Astrocyte (in vitro differentiated cells and primary cell): ENCODE measurements at regions not wholly inside any gene's neighbourhood (a gene's known extent, or its start where the extent isn't known, plus 50 kb on each side); places are given as distances from the start of the nearest gene placed in this dataset.

ENCODE experiments used
- DNase-seq: peaks from one replicate; pipeline ENCODE4 v3.0.0-alpha.2; 2010; ENCODE audit warnings: low read depth
- FAIRE-seq: peaks from 2 replicates; lab custom pipeline; 2011; peaks lifted over from hg19 to GRCh38; lab: Jason Lieb, UNC
- H2AFZ ChIP-seq: 2 replicates; pipeline ENCODE4 v1.6.0; 2012; ENCODE audit warnings: low read depth, low read length, inconsistent platforms
- H3K27ac ChIP-seq: 2 replicates; pipeline ENCODE4 v1.5.1; 2011; ENCODE audit warnings: low read depth, low read length, inconsistent platforms
- H3K27me3 ChIP-seq: 2 replicates; pipeline ENCODE4 v1.6.0; 2011; ENCODE audit warnings: low read length, inconsistent platforms; ENCODE audit not compliant: insufficient read depth
- H3K36me3 ChIP-seq: 2 replicates; pipeline ENCODE4 v1.5.1; 2011; ENCODE audit warnings: low read length, inconsistent platforms; ENCODE audit not compliant: insufficient read depth
- H3K4me1 ChIP-seq: 2 replicates; pipeline ENCODE4 v1.5.1; 2011; ENCODE audit warnings: low read length, inconsistent platforms; ENCODE audit not compliant: insufficient read depth
- H3K4me2 ChIP-seq: 2 replicates; pipeline ENCODE4 v1.6.0; 2012; ENCODE audit warnings: low read length, inconsistent platforms
- H3K4me3 ChIP-seq: 2 replicates; pipeline ENCODE4 v1.5.1; 2011; ENCODE audit warnings: low read depth, mild to moderate bottlenecking, low read length, inconsistent platforms; ENCODE audit not compliant: insufficient read depth
- H3K79me2 ChIP-seq: 2 replicates; pipeline ENCODE4 v1.6.0; 2012; ENCODE audit warnings: mild to moderate bottlenecking, low read length, inconsistent platforms; ENCODE audit not compliant: insufficient read depth
- H3K9ac ChIP-seq: 2 replicates; pipeline ENCODE4 v1.6.0; 2012; ENCODE audit warnings: mild to moderate bottlenecking, low read length, inconsistent platforms
- H3K9me3 ChIP-seq: 2 replicates; pipeline ENCODE4 v1.5.1; 2012; ENCODE audit warnings: low read depth, mild to moderate bottlenecking, low read length, inconsistent platforms; ENCODE audit not compliant: insufficient read depth
- H4K20me1 ChIP-seq: 2 replicates; pipeline ENCODE4 v1.6.0; 2012; ENCODE audit warnings: low read length, inconsistent platforms; ENCODE audit not compliant: insufficient read depth
- H3K27ac Mint-ChIP-seq: one replicate; pipeline ENCODE4 v1.8.0; 2021; ENCODE audit warnings: mild to moderate bottlenecking, mixed read lengths; ENCODE audit not compliant: unreplicated experiment
- H3K27me3 Mint-ChIP-seq: one replicate; pipeline ENCODE4 v1.8.0; 2021; ENCODE audit warnings: low read depth, mixed read lengths; ENCODE audit not compliant: unreplicated experiment
- H3K36me3 Mint-ChIP-seq: one replicate; pipeline ENCODE4 v1.8.0; 2021; ENCODE audit warnings: low read depth, mixed read lengths; ENCODE audit not compliant: unreplicated experiment
- H3K4me1 Mint-ChIP-seq: one replicate; pipeline ENCODE4 v1.8.0; 2021; ENCODE audit warnings: low read depth, mixed read lengths; ENCODE audit not compliant: unreplicated experiment
- H3K4me3 Mint-ChIP-seq: one replicate; pipeline ENCODE4 v1.8.0; 2021; ENCODE audit warnings: mild to moderate bottlenecking, moderate library complexity, mixed read lengths; ENCODE audit not compliant: unreplicated experiment
- H3K9me3 Mint-ChIP-seq: one replicate; pipeline ENCODE4 v1.8.0; 2021; ENCODE audit warnings: mild to moderate bottlenecking, mixed read lengths; ENCODE audit not compliant: unreplicated experiment
- CTCF ChIP-seq: IDR thresholded peaks from 2 replicates; pipeline ENCODE4 v1.5.1; 2011; ENCODE audit warnings: low read depth, mild to moderate bottlenecking, inconsistent platforms, low read length, moderate library complexity; ENCODE audit not compliant: insufficient read depth
- EZH2 ChIP-seq: IDR thresholded peaks from 2 replicates; pipeline ENCODE4 v1.6.1; 2012; ENCODE audit warnings: mild to moderate bottlenecking, low read length, inconsistent platforms; ENCODE audit not compliant: insufficient read depth

- H3K27me3 Mint-ChIP-seq, result peaks cover 6% of the 10 kb centered on the region
- no peaks in the 10 kb centered on the region for H3K36me3 Mint-ChIP-seq
- TF ChIP-seq CTCF, result no peak
- no peak for TF ChIP-seq EZH2
- FAIRE-seq, result no peak
- DNase-seq, result no peak
- H3K4me1 Mint-ChIP-seq, result peaks cover 3% of the 10 kb centered on the region
- H3K27ac ChIP-seq, result no peak overlapping the region
- no peak overlapping the region for H2AFZ ChIP-seq
- no peak overlapping the region for H3K9ac ChIP-seq
- no peaks in the 10 kb centered on the region for H3K9me3 ChIP-seq
- H3K36me3 ChIP-seq, result no peaks in the 10 kb centered on the region
- H3K27ac Mint-ChIP-seq, result no peak overlapping the region
- no peak overlapping the region for H3K4me2 ChIP-seq
- no peaks in the 10 kb centered on the region for H3K79me2 ChIP-seq
- no peaks in the 10 kb centered on the region for H3K9me3 Mint-ChIP-seq
- no peaks in the 10 kb centered on the region for H4K20me1 ChIP-seq
- no peaks in the 10 kb centered on the region for H3K4me1 ChIP-seq
- no peak overlapping the region for H3K4me3 ChIP-seq
- peaks cover 6% of the 10 kb centered on the region for H3K27me3 ChIP-seq
- H3K4me3 Mint-ChIP-seq, result no peak overlapping the region
Measured at GRCh38 chr18:57954935-57955334, 89.1 kb upstream of the NEDD4L start.

- Mint-ChIP-seq H3K4me1 (peaks cover 3% of the 10 kb centered on the region), H3K36me3 (no peaks in the 10 kb centered on the region), H3K27ac (no peak overlapping the region), H3K27me3 (peaks cover 6% of the 10 kb centered on the region), H3K9me3 (no peaks in the 10 kb centered on the region), H3K4me3 (no peak overlapping the region)
- DNase-seq, result no peak
- Histone ChIP-seq H3K36me3 (no peaks in the 10 kb centered on the region), H3K4me3 (no peak overlapping the region), H3K9ac (no peak overlapping the region), H3K9me3 (no peaks in the 10 kb centered on the region), H4K20me1 (no peaks in the 10 kb centered on the region), H3K27ac (no peak overlapping the region), H3K4me1 (no peaks in the 10 kb centered on the region), H3K4me2 (no peak overlapping the region), H3K27me3 (peaks cover 6% of the 10 kb centered on the region), H3K79me2 (no peaks in the 10 kb centered on the region), H2AFZ (no peak overlapping the region)
- no peak for FAIRE-seq
- no peak for TF ChIP-seq CTCF
- TF ChIP-seq EZH2, result no peak
Measured at GRCh38 chr18:57953883-57954282, 90.1 kb upstream of the NEDD4L start.

- Mint-ChIP-seq H3K4me1 (peaks cover 3% of the 10 kb centered on the region), H3K27ac (no peak overlapping the region), H3K4me3 (no peak overlapping the region), H3K9me3 (no peaks in the 10 kb centered on the region), H3K27me3 (peaks cover 4% of the 10 kb centered on the region), H3K36me3 (no peaks in the 10 kb centered on the region)
- H3K36me3 ChIP-seq, result no peaks in the 10 kb centered on the region
- no peak overlapping the region for H3K4me3 ChIP-seq
- H3K27ac ChIP-seq, result no peak overlapping the region
- no peaks in the 10 kb centered on the region for H3K79me2 ChIP-seq
- no peak for FAIRE-seq
- no peaks in the 10 kb centered on the region for H3K4me1 ChIP-seq
- H4K20me1 ChIP-seq, result no peaks in the 10 kb centered on the region
- no peak overlapping the region for H2AFZ ChIP-seq
- no peak overlapping the region for H3K9ac ChIP-seq
- H3K4me2 ChIP-seq, result no peak overlapping the region
- DNase-seq, result no peak
- H3K9me3 ChIP-seq, result no peaks in the 10 kb centered on the region
- TF ChIP-seq EZH2 (no peak), CTCF (no peak)
- H3K27me3 ChIP-seq, result peaks cover 5% of the 10 kb centered on the region
Measured at GRCh38 chr18:57951999-57952774, 91.8 kb upstream of the NEDD4L start.
